ENCODE measurements at regions not wholly inside any gene's neighbourhood (a gene's known extent, or its start where the extent isn't known, plus 50 kb on each side); places are given as distances from the start of the nearest gene placed in this dataset.

DNA sequence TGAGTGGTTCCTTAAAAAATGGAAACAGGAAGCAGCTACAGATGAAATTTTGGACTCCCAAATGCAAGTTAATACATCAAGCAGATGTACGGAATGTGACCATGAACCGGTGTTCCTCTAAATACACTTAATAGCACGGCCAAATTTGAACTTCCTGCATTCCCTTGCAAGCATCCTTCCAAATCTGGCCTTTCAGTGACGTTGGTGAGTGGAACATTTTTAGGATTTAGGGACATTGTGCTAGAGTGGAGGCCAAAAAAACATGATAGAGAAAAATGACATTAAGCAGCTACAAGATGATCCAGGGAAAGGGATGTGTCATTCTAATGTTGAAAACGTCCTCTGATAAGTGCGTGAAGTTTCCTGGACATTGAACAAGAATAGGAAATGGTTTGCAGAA lies 62.1 kb downstream of the CTAGE1 start:
- Histone ChIP-seq H3K9ac (ENCODE audit: low read length) (no peak overlapping the region), H3K36me3 (ENCODE audit: insufficient read depth, low read length) (no peaks in the 10 kb centered on the region), H3K9me3 (ENCODE audit: low read length) (no peaks in the 10 kb centered on the region), H3K27me3 (ENCODE audit: insufficient read depth, low read depth, low read length) (peaks cover 25% of the 10 kb centered on the region), H3F3A (ENCODE audit: insufficient read depth, low read length, poor library complexity, severe bottlenecking) (no peaks in the 10 kb centered on the region), H3K9me2 (ENCODE audit: insufficient read depth, low read length) (no peaks in the 10 kb centered on the region), H3K27ac (ENCODE audit: low read length) (no peak overlapping the region), H4K20me1 (ENCODE audit: insufficient read depth) (no peaks in the 10 kb centered on the region), H2AFZ (ENCODE audit: low read depth, low read length) (no peak overlapping the region), H3K79me2 (replicated peaks; ENCODE audit: insufficient read depth, low read length) (no peaks in the 10 kb centered on the region), H3K4me2 (ENCODE audit: low read length) (no peak overlapping the region), H3K4me3 (ENCODE audit: low read length) (no peak overlapping the region)
- TF ChIP-seq, protein P1, sequence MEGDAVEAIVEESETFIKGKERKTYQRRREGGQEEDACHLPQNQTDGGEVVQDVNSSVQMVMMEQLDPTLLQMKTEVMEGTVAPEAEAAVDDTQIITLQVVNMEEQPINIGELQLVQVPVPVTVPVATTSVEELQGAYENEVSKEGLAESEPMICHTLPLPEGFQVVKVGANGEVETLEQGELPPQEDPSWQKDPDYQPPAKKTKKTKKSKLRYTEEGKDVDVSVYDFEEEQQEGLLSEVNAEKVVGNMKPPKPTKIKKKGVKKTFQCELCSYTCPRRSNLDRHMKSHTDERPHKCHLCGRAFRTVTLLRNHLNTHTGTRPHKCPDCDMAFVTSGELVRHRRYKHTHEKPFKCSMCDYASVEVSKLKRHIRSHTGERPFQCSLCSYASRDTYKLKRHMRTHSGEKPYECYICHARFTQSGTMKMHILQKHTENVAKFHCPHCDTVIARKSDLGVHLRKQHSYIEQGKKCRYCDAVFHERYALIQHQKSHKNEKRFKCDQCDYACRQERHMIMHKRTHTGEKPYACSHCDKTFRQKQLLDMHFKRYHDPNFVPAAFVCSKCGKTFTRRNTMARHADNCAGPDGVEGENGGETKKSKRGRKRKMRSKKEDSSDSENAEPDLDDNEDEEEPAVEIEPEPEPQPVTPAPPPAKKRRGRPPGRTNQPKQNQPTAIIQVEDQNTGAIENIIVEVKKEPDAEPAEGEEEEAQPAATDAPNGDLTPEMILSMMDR (IDR thresholded peaks at IDR 0.05; ENCODE audit: poor library complexity, severe bottlenecking), result no peak
- TF ChIP-seq, protein P2, sequence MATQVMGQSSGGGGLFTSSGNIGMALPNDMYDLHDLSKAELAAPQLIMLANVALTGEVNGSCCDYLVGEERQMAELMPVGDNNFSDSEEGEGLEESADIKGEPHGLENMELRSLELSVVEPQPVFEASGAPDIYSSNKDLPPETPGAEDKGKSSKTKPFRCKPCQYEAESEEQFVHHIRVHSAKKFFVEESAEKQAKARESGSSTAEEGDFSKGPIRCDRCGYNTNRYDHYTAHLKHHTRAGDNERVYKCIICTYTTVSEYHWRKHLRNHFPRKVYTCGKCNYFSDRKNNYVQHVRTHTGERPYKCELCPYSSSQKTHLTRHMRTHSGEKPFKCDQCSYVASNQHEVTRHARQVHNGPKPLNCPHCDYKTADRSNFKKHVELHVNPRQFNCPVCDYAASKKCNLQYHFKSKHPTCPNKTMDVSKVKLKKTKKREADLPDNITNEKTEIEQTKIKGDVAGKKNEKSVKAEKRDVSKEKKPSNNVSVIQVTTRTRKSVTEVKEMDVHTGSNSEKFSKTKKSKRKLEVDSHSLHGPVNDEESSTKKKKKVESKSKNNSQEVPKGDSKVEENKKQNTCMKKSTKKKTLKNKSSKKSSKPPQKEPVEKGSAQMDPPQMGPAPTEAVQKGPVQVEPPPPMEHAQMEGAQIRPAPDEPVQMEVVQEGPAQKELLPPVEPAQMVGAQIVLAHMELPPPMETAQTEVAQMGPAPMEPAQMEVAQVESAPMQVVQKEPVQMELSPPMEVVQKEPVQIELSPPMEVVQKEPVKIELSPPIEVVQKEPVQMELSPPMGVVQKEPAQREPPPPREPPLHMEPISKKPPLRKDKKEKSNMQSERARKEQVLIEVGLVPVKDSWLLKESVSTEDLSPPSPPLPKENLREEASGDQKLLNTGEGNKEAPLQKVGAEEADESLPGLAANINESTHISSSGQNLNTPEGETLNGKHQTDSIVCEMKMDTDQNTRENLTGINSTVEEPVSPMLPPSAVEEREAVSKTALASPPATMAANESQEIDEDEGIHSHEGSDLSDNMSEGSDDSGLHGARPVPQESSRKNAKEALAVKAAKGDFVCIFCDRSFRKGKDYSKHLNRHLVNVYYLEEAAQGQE (IDR thresholded peaks at IDR 0.05; ENCODE audit: borderline replicate concordance), result no peak
- TF ChIP-seq TAF1 (IDR thresholded peaks at IDR 0.05; ENCODE audit: low read depth) (no peak), RAD21 (conservative IDR thresholded peaks at IDR 0.05) (no peak), SMC3 (conservative IDR thresholded peaks at IDR 0.05; ENCODE audit: poor library complexity) (no peak), MXI1 (conservative IDR thresholded peaks at IDR 0.05; ENCODE audit: poor library complexity, severe bottlenecking) (no peak), POLR2AphosphoS5 (IDR thresholded peaks at IDR 0.05) (no peak), EP300 (conservative IDR thresholded peaks at IDR 0.05; ENCODE audit: poor library complexity, severe bottlenecking) (no peak), EZH2 (IDR thresholded peaks at IDR 0.05; ENCODE audit: borderline replicate concordance, insufficient read depth, low read length, poor library complexity, severe bottlenecking) (no peak)

DNA sequence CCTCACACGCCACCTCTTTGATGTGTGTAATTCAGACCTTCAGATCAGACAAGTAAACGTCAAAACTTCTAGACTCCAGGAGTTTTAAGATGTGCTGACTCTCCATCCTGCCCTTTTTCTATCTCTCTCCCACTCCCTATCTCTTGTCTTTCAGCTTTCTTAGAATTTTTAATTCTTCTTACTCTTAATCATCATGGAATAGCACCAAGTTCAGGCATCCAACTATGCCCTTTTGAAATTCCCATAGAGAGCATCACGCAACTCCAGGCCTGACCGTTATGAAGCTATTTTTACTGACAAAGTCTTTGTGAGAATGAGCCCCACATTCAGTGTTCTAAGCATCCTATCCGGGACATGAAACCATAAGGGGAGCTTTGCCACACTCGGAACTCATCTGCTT lies 62.6 kb downstream of the CTAGE1 start:
- TF ChIP-seq, protein P1 (IDR thresholded peaks at IDR 0.05; ENCODE audit: poor library complexity, severe bottlenecking), result no peak
- no peak for TF ChIP-seq TAF1 (IDR thresholded peaks at IDR 0.05; ENCODE audit: low read depth)
- TF ChIP-seq, protein P2 (IDR thresholded peaks at IDR 0.05; ENCODE audit: borderline replicate concordance), result no peak
- TF ChIP-seq POLR2AphosphoS5 (IDR thresholded peaks at IDR 0.05), result no peak
- no peak for TF ChIP-seq SMC3 (conservative IDR thresholded peaks at IDR 0.05; ENCODE audit: poor library complexity)
- TF ChIP-seq RAD21 (conservative IDR thresholded peaks at IDR 0.05), result no peak
- no peak for TF ChIP-seq EP300 (conservative IDR thresholded peaks at IDR 0.05; ENCODE audit: poor library complexity, severe bottlenecking)
- Histone ChIP-seq H4K20me1 (ENCODE audit: insufficient read depth) (no peaks in the 10 kb centered on the region), H3K36me3 (ENCODE audit: insufficient read depth, low read length) (no peaks in the 10 kb centered on the region), H3K27ac (ENCODE audit: low read length) (no peak overlapping the region), H2AFZ (ENCODE audit: low read depth, low read length) (no peak overlapping the region), H3K27me3 (ENCODE audit: insufficient read depth, low read depth, low read length) (peaks cover 30% of the 10 kb centered on the region), H3K9me2 (ENCODE audit: insufficient read depth, low read length) (no peaks in the 10 kb centered on the region), H3K9me3 (ENCODE audit: low read length) (no peaks in the 10 kb centered on the region), H3F3A (ENCODE audit: insufficient read depth, low read length, poor library complexity, severe bottlenecking) (no peaks in the 10 kb centered on the region), H3K4me2 (ENCODE audit: low read length) (no peak overlapping the region), H3K4me3 (ENCODE audit: low read length) (no peak overlapping the region), H3K79me2 (replicated peaks; ENCODE audit: insufficient read depth, low read length) (no peaks in the 10 kb centered on the region), H3K9ac (ENCODE audit: low read length) (no peak overlapping the region)

Data from neural cell (in vitro differentiated cells).